Right ventricle myocardium superior (tissue), 1 donor: ENCODE measurements at regions not wholly inside any gene's neighbourhood (a gene's known extent, or its start where the extent isn't known, plus 50 kb on each side); places are given as distances from the start of the nearest gene placed in this dataset.

Source experiments
- ATAC-seq: fragments of 200-7000 bp; cut with Tn5 transposase; one replicate; pipeline ENCODE4 v1.9.1; 2020; ENCODE audit warnings: mild to moderate bottlenecking; ENCODE audit not compliant: poor library complexity
- DNase-seq: peaks from one replicate; pipeline ENCODE4 v3.0.0-alpha.2; 2020
- intact Hi-C: fragments of 100-400 bp; cut with DNase I; formaldehyde crosslinking; loops from one replicate; pipeline ENCODE4 v1.11.2; 2022
- donor health status: DM: no; HTN: yes; CAD: no; lungs with severe emphysema.

GRCh38 chr15:62709261-62709660 lies 333.3 kb upstream of the TPM1 start:
- ATAC-seq (no peak), DNase-seq (no peak)
- intact Hi-C loops, result no loop called here

GRCh38 chr15:62711691-62712454 lies 330.7 kb upstream of the TPM1 start:
- ATAC-seq (no peak), DNase-seq (no peak)
- intact Hi-C loops, result no loop called here

GRCh38 chr15:62712455-62712839 lies 330.1 kb upstream of the TPM1 start:
- DNase-seq (no peak), ATAC-seq (no peak)

GRCh38 chr15:62715946-62716345 lies 326.6 kb upstream of the TPM1 start:
- intact Hi-C loops, result no loop called here
- DNase-seq, result no peak
- ATAC-seq, result no peak

More at GRCh38 chr15:62712455-62712839, 330.1 kb upstream of the TPM1 start:
- intact Hi-C loops, result no loop called here

GRCh38 chr15:62717496-62717895 lies 325.1 kb upstream of the TPM1 start:
- intact Hi-C loops, result no loop called here
- DNase-seq (no peak), ATAC-seq (no peak)

GRCh38 chr15:62719316-62719715 lies 323.2 kb upstream of the TPM1 start:
- intact Hi-C loops, result no loop called here
- ATAC-seq (no peak), DNase-seq (no peak)

GRCh38 chr15:62722237-62722636 lies 320.3 kb upstream of the TPM1 start:
- intact Hi-C loops, result no loop called here
- DNase-seq (no peak), ATAC-seq (no peak)

GRCh38 chr15:62726461-62726860 lies 316.1 kb upstream of the TPM1 start:
- intact Hi-C loops, result no loop called here

GRCh38 chr15:62727501-62727900 lies 315.0 kb upstream of the TPM1 start:
- DNase-seq, result no peak
- ATAC-seq, result no peak
- intact Hi-C loops, result no loop called here

More at GRCh38 chr15:62726461-62726860, 316.1 kb upstream of the TPM1 start:
- ATAC-seq (no peak), DNase-seq (no peak)

GRCh38 chr15:62730825-62731224 lies 311.7 kb upstream of the TPM1 start:
- no peak for ATAC-seq
- intact Hi-C loops, result no loop called here
- no peak for DNase-seq

- intact Hi-C loops, result no loop called here
- DNase-seq (no peak), ATAC-seq (no peak)
These were observed 310.5 kb upstream of the TPM1 start for GRCh38 chr15:62732078-62732477.

- intact Hi-C loops, result no loop called here
- ATAC-seq, result no peak
These were observed 307.8 kb upstream of the TPM1 start for GRCh38 chr15:62734706-62735105.

GRCh38 chr15:62736756-62737155 lies 305.8 kb upstream of the TPM1 start:
- DNase-seq, result no peak
- no peak for ATAC-seq
- intact Hi-C loops, result no loop called here

More at GRCh38 chr15:62734706-62735105, 307.8 kb upstream of the TPM1 start:
- DNase-seq, result no peak

- intact Hi-C loops, result no loop called here
- DNase-seq (no peak), ATAC-seq (no peak)
These were observed 305.0 kb upstream of the TPM1 start for GRCh38 chr15:62737551-62737950.

- intact Hi-C loops, result no loop called here
- no peak for ATAC-seq
- no peak for DNase-seq
These were observed 303.5 kb upstream of the TPM1 start for GRCh38 chr15:62739082-62739481.

- intact Hi-C loops, result no loop called here
- DNase-seq, result no peak
- ATAC-seq, result no peak
These were observed 303.0 kb upstream of the TPM1 start for GRCh38 chr15:62739507-62739906.

- ATAC-seq, result no peak
- intact Hi-C loops, result no loop called here
- no peak for DNase-seq
These were observed 302.2 kb upstream of the TPM1 start for GRCh38 chr15:62740141-62741004.

GRCh38 chr15:62741106-62741505 lies 301.4 kb upstream of the TPM1 start:
- no peak for ATAC-seq
- DNase-seq, result no peak
- intact Hi-C loops, result no loop called here

GRCh38 chr15:62742409-62743171 lies 300.0 kb upstream of the TPM1 start:
- intact Hi-C loops, result no loop called here
- ATAC-seq (peak; percentile 81), DNase-seq (peak; percentile 80)
